NCI-H2227 treated with DMSO at 0.1 percent for 48 hours (cell line): ENCODE measurements at regions not wholly inside any gene's neighbourhood (a gene's known extent, or its start where the extent isn't known, plus 50 kb on each side); places are given as distances from the start of the nearest gene placed in this dataset.
"Not testable (repeated sequence)": the region's sequence is repeated elsewhere in the genome, so short reads cannot be mapped to it uniquely, and the experiment has no call there.

ENCODE experiments used
- DNase-seq: peaks from one replicate; lab custom pipeline; 2025; lab: John Stamatoyannopoulos, UW

DNA sequence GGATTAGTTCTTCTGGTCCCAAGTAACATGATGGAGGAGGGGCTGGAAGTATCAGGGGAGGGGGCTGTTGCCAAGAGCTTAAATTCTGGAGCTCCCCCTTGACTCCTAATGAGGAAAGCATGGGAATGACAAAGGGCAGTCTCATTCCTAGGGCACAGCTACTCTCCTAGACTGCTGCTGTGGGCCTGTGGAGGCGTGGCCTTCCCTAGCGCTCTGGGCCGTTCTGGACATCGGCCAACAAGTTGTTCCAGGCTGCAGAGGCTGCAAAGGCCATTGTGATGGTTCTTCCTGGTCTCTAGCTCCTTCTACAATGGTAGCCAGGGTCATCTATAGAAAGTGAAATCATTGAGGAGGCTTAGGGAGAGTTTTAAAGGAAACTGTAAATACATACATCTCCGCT lies 916.6 kb downstream of the DIAPH3 start:
- peak; percentile 1 for DNase-seq

GRCh38 chr13:59250336-59251189 lies 913.2 kb downstream of the DIAPH3 start:
- DNase-seq: peak; percentile 31

- no peak for DNase-seq
Observed at GRCh38 chr13:59259165-59260000, 904.3 kb downstream of the DIAPH3 start.

DNA sequence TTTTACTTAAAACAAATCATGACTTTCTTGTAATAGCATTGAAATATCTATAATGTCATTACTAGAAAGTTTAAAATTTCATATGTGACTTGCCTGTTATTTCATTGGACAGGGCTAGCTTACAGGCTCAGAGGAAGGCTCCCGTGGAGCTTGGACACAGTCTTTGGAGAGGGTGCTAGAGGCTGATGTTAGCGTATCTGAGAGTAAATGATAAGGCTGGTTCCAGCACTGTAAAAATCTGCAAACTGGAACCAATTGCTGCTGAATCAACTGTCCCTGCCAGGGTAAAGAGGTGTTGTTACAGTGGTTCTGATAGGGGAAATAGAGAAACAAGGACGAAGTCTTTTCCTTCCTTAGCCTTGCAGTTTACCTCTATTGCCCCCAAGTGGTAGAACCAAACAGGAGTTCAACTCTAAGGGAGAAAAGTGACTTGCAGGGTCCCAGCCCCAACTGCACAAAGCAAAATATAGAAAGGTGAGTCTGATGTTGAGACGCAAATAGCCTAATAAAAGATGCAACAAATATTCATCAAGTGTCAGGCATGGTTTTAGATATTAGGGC lies 901.7 kb downstream of the DIAPH3 start:
- DNase-seq: no peak

DNA sequence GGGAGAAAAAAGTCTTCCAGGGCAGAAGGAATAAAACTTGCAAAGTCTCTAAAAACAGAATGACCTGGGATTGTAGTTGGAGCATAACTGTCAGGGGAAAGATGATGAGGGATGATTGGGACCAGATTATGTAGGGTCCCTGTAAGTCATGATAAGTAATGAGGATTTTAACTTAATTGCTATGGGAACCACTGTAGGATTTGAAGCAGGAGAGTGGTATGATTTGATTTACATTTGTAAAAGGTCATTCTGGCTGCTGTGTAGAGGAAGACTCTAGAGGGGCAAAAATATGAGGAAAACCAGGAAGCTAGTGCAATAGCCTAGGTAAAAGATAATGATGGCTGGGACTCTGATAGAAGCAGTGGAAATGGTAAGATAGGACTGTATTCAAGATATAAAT lies 900.2 kb downstream of the DIAPH3 start:
- DNase-seq: no peak

- DNase-seq: no peak
Observed at GRCh38 chr13:59266478-59267063, 897.2 kb downstream of the DIAPH3 start.

DNA sequence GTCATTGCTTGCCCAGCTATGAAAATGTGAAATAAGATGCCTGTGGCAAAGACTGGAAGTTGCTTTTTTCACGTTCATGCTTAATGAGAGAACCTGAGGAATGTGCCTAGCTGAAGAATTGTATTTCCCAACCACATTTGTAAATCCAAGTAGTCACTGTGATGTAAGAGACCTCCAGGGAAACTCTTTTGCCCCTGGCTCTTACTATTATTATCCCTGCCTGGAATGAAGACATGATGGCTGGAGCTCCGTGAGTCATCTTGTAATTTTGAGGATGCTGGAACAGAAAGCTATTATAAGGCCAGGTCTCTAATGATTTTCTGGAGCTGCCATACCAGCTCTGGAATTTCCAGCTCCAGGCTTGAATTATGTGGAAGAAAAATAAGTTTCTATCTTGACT lies 894.3 kb downstream of the DIAPH3 start:
- DNase-seq: no peak

DNA sequence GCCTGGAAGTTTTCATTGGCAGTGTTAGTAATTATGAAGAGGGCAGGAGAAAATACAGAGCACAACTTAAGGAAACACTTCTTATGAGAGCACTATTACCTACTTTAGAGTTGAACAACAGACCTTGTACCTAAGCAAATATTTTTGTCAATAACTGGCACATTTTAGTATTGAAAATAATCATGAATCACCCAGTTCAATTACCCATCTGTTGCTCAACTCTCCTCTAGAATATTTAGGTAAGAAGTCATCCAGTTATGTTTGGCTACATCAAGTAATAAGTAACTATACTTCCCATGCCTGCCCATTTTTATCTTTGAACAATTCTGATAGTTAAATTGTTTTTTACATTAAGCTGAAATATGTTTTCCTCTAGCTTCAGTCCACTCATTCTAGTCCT lies 893.4 kb downstream of the DIAPH3 start:
- DNase-seq: no peak

GRCh38 chr13:59274958-59275727 lies 888.6 kb downstream of the DIAPH3 start:
- no peak for DNase-seq

DNA sequence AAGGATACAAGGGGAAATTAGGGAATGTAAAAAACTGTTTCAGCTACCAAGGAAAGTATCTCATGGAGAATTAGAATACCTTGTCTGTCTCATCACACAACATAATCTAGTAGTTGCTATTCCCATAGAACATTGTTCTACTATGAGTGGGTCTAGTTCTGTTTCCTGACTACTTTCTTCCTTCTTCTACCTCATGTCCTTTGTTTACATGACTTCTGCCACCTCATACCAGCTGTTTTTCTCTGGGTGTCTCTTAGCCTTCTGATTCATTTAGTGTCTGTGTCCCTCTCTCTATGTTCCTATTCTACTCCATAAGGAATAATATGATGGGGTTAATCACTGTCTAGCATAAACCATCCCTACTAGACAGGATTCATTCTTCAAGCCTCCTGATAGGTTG lies 887.3 kb downstream of the DIAPH3 start:
- no peak for DNase-seq

GRCh38 chr13:59277106-59277505 lies 886.6 kb downstream of the DIAPH3 start:
- no peak for DNase-seq

GRCh38 chr13:59279028-59279427 lies 884.7 kb downstream of the DIAPH3 start:
- no peak for DNase-seq

DNA sequence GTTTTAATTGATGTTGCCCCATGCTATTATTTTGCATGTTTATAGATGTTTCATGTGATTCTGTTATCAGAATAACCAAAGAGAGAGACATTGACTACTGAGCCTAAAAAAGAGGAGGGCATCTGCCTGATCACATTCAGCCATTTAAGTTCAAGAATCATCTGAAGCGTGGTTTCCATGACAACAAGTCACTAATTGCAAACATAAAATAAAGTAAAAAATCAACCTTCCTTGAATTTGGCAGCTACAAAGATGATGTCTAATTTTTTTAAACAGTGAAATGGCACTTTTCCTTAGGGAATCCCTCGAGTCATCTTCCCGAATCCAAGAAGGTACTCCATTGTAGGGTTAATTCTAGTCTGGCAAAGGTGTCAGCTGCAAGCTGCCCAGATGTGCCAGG lies 884.2 kb downstream of the DIAPH3 start:
- no peak for DNase-seq

GRCh38 chr13:59280297-59280696 lies 883.4 kb downstream of the DIAPH3 start:
- peak; percentile 13 for DNase-seq

- DNase-seq: no peak
Observed at GRCh38 chr13:59281453-59281852, 882.3 kb downstream of the DIAPH3 start.

- not testable (repeated sequence) for DNase-seq
Observed at GRCh38 chr13:59292240-59292639, 871.5 kb downstream of the DIAPH3 start.

DNA sequence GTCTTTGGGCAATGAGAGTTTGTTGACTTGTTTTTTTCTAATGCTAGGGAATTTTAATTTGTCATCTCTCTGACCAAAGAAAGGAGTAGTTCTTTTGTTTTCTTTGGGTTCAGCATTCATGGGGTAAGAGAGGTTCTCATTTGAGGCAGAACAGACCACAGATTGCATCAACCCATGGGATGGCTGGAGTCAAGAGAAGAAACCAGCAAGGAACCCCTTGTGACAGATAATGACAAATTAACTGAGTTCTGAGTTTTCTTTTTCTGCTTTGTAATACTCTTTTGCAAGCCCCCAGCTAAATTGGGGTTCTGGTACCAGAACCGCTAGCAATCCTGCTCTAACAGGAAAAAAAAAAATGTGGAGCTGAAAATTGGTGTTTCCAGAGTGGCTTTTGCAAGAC lies 864.1 kb downstream of the DIAPH3 start:
- DNase-seq: no peak

DNA sequence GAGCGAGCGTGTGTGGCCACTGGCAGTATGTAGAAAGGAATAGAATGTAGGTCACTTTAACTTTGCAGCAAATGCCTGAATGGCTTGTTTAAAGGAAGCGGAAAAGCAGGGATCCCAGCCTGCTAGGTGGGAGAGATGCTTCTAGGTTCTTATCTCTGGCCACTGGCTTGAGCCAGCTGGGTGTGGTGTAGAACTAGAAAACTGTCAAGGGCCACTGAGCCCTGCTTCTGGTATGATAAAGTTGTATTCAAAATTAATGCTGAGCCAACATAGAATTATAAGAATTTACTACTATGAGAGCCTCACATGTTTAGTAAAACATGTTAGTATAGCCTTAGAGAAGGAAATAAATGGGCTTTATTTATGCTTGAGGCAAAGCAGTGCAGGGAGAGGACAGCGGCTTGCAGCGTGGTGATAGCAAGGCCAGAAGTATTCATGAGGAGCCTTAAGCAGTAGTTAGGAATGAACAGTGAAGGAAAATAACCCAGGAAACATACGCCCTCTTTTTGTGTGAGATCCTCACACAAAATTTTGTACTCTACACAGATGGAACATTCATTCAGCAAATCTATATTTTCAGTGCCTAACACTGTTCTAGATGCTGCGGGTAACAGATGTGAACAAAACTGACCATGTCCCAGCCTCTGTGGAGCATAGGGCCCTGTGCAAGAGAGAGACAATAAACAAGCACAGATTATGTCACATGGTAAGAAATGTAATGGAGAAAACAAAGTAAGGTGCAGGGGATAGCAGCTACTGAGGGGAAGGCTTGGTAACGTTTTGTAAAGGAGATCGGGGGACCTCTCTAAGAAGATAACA lies 863.2 kb downstream of the DIAPH3 start:
- DNase-seq: no peak

DNA sequence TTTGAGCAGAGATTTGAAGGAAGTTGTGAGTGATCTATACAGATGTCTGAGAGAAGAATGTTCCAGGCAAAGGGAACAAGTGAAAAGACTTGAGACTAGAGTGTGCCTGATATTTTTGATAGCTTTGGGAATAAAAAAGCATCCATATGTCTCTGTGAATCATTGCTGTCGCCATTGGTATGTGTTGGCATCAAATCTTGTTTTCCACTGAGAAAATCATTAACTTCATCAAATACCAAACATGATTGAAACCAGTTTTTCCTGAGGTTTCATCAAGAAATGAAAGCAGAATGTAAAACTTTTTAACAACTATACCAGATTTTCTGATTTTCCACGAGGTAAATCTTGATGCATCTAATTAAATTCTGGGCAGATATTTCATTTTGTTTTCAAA lies 862.6 kb downstream of the DIAPH3 start:
- DNase-seq: no peak

- no peak for DNase-seq
Observed at GRCh38 chr13:59303433-59303832, 860.3 kb downstream of the DIAPH3 start.

DNA sequence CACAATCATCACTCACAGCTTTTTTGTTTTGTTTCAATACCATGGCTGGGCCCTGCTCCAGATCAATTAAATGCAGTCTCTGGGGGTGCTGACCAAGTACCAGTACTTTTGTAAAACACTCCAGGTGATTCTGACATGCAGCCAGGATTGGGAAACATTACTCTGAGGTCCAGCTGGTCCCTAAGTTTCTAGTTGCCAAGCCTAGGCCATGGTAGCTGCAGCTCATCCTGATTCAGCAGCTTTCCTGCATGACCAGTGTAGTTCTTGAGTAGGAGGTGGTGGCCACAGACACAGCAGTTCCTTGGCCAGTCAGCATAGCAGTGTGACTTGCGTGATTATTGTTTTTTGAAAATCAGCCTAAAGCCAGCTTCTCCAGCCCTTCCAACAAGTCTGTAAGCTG lies 859.1 kb downstream of the DIAPH3 start:
- no peak for DNase-seq
